Bronchial epithelial cell (primary cell): ENCODE measurements at regions not wholly inside any gene's neighbourhood (a gene's known extent, or its start where the extent isn't known, plus 50 kb on each side); places are given as distances from the start of the nearest gene placed in this dataset.
"Not testable (repeated sequence)": the region's sequence is repeated elsewhere in the genome, so short reads cannot be mapped to it uniquely, and the experiment has no call there.

Experiments
- DNase-seq: peaks from one replicate; pipeline ENCODE4 v3.0.0-alpha.2; 2010; ENCODE audit warnings: low read depth
- FAIRE-seq: peaks from 2 replicates; lab custom pipeline; 2011; peaks lifted over from hg19 to GRCh38; lab: Jason Lieb, UNC
- H3K27me3 ChIP-seq: 2 replicates; pipeline ENCODE4 v1.5.1; 2011; ENCODE audit warnings: low read length; ENCODE audit not compliant: control insufficient read depth, insufficient read depth
- H3K36me3 ChIP-seq: 2 replicates; pipeline ENCODE4 v1.5.1; 2011; ENCODE audit warnings: low read length; ENCODE audit not compliant: control insufficient read depth, insufficient read depth
- H3K4me3 ChIP-seq: 2 replicates; pipeline ENCODE4 v1.5.1; 2011; ENCODE audit warnings: mild to moderate bottlenecking, low read depth, low read length, control low read depth
- TF ChIP-seq, protein P1 (sequence below): IDR thresholded peaks from 2 replicates; pipeline ENCODE4 v1.5.1; 2011; ENCODE audit warnings: mild to moderate bottlenecking, moderate library complexity, low read length, control low read depth, inconsistent platforms; ENCODE audit not compliant: insufficient read depth, severe bottlenecking

DNA sequence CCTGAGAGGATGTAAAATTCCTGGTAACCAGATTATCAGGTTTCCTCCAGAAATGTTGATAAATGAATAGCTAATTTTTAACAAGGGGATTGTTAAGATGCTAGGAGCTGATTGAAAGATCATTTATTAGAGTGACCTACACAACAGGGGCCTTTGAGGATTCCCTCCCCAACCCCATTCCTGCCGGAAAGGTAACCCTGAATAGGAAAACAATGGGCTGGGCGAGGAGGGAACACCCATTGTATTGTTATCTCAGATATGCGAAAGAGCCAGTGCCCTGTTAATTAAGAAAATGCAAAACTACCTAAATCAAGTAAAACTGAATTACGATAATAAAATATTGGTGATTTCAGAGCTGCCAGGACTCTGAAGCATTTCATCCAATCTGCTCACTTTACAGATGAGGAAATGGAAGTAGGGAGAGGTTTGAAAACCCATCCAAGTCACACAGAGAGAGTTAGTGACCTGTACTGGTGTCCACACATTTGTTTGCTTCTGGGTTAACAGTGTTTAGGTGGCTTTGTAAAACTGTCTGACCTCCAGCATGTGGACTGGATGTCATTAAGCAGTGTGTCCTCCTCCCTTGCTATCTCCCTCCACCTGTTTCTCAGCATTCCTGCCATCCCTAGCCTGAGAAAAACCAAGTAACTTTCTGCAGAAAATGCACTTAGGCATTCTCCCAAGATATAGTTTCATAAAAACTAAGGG is 214.8 kb downstream of the TTC6 start:
- H3K36me3 ChIP-seq: no peaks in the 10 kb centered on the region
- no peak overlapping the region for H3K4me3 ChIP-seq
- no peak for FAIRE-seq
- TF ChIP-seq, protein P1, sequence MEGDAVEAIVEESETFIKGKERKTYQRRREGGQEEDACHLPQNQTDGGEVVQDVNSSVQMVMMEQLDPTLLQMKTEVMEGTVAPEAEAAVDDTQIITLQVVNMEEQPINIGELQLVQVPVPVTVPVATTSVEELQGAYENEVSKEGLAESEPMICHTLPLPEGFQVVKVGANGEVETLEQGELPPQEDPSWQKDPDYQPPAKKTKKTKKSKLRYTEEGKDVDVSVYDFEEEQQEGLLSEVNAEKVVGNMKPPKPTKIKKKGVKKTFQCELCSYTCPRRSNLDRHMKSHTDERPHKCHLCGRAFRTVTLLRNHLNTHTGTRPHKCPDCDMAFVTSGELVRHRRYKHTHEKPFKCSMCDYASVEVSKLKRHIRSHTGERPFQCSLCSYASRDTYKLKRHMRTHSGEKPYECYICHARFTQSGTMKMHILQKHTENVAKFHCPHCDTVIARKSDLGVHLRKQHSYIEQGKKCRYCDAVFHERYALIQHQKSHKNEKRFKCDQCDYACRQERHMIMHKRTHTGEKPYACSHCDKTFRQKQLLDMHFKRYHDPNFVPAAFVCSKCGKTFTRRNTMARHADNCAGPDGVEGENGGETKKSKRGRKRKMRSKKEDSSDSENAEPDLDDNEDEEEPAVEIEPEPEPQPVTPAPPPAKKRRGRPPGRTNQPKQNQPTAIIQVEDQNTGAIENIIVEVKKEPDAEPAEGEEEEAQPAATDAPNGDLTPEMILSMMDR: no peak
- H3K27me3 ChIP-seq: no peaks in the 10 kb centered on the region
- DNase-seq: no peak

DNA sequence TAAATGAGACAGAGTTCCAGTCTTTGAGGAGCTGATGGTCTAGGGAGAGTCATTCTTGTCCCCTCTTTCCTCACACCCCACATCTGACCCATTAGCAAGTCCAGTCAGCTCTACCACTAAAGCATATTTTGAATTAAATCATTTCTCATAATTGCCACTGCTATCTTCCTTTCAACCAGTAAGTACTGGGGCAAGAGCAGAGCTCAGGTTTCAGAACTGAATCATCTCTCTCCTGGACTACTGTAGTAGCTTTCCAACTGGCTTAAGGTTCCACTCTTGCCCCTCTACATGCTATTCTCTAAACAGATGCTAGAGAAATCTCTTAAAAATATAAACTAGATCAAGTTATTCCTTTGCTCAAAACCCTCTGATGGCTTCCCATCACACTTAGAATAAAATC is 218.3 kb downstream of the TTC6 start:
- Histone ChIP-seq H3K36me3 (no peaks in the 10 kb centered on the region), H3K4me3 (no peak overlapping the region), H3K27me3 (no peaks in the 10 kb centered on the region)
- peak; percentile 54 for DNase-seq
- FAIRE-seq: no peak
- TF ChIP-seq, protein P1: no peak

DNA sequence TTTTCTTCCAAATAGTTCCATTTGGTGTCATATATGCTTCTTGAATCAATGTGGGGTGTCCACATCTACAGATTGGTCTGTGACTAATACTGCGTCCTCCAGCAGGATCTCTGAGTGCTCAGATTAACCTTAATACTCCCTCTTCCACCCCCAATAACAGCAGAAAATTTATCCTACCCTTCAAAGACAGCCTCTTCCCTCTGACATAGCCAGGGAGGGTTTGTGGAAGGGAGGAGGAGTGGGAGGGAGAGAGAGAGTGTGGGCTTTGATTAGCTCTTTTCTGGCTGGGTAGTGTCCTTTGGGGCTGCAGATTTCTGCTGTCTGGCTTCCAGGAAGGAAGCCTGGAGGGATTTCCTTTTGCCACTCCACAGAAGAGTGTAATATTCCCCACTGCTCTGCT is 220.7 kb downstream of the TTC6 start:
- DNase-seq: no peak
- no peaks in the 10 kb centered on the region for H3K36me3 ChIP-seq
- H3K4me3 ChIP-seq: no peak overlapping the region
- no peak for FAIRE-seq
- no peaks in the 10 kb centered on the region for H3K27me3 ChIP-seq
- TF ChIP-seq, protein P1: no peak

DNA sequence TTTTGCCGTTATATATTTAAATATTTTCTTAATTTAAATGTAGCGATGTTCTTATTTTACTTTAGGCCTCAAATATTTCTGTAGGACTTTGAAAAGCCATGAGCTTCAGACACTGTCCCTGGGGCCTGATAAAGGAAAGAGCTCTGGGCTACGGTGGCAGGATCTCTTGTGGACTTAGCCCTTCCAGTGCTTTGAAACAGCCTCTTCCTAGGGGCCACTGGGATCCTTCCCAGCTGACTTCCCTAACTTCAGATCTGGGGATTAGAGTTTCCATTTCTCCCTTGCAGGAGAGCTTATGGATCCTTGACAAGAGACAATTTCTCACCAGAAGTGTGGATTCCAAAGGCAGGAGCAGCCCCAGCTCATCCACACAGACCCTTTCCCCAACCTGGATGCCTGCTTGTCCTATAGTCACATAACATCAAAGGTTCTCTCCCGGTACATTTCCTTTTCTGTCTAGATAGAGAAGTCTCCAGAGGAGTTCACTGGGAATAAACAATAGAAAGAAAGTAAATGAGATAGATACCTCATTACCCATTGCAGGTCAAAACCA is 221.4 kb downstream of the TTC6 start:
- no peaks in the 10 kb centered on the region for H3K36me3 ChIP-seq
- TF ChIP-seq, protein P1: no peak
- no peak for DNase-seq
- H3K27me3 ChIP-seq: no peaks in the 10 kb centered on the region
- FAIRE-seq: no peak
- no peak overlapping the region for H3K4me3 ChIP-seq

DNA sequence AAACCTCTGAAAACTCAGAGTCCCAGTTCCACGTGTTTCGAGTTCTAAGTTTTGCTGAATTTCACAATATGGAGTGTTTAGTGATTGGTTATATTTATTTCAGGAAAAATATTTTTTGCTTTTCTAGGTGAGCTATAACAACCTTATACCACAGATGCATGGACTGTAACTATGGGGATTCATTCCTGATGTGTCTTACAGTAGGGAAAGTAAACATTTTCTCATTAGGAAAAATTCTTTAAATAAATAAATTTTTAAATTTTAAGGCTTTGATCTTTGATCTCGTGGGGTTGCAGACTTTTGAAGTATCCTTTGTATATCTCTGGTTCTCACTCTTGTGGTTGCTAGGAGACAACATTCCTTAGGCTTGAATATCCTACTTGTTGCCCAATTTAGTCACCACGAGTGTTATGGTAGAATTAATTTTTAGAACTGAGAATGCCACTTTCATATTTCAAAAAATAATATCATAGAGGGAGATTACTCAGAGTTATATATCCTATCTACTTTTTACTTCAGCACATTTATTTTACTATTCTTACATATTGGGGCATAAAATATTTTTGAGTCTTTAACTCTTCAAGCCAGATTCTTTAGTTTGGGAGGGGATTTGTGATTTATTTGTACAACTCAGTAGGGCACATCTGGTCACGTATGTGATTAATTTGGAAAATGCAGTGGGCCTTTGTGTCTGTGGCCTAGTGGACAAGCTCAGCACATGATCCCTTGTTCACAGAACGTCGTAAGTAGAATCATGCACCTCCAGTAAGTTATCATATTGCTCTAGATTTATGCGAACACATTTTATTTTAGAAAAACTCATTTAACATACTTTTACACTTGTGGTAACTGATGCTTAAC is 224.0 kb downstream of the TTC6 start:
- TF ChIP-seq, protein P1: no peak
- no peaks in the 10 kb centered on the region for H3K27me3 ChIP-seq
- FAIRE-seq: no peak
- DNase-seq: peak; percentile 87
- no peak overlapping the region for H3K4me3 ChIP-seq
- no peaks in the 10 kb centered on the region for H3K36me3 ChIP-seq

DNA sequence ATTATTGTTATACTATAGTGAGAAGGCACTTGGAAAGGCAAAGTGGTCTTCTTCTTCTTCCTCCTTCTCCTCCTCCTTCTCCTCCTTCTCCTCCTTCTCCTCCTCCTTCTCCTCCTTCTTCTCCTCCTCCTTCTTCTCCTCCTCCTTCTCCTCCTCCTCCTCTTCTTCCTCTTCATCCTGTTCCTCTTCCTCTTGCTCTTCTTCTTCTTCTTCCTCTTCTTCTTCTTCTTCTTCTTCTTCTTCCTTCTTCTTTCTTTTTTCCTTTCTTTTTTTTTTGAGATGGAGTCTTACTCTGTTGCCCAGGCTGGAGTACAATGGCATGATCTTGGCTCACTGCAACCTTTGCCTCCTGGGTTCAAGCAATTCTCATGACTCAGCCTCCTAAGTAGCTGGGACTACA is 225.4 kb downstream of the TTC6 start:
- not testable (repeated sequence) for H3K4me3 ChIP-seq, H3K36me3 ChIP-seq, FAIRE-seq, H3K27me3 ChIP-seq, DNase-seq
